GM10248 (cell line): ENCODE measurements at regions not wholly inside any gene's neighbourhood (a gene's known extent, or its start where the extent isn't known, plus 50 kb on each side); places are given as distances from the start of the nearest gene placed in this dataset.

ENCODE experiments used
- CTCF ChIA-PET: fragments of 300-600 bp; sonication (Branson Sonifier 250); formaldehyde crosslinking; extraction: SDS; loops from one replicate; lab custom pipeline; 2021; ENCODE audit warnings: antibody characterized with exemption; lab: Yijun Ruan, JAX
- POLR2A ChIA-PET: fragments of 350-650 bp; sonication (Branson Sonifier 250); formaldehyde crosslinking; extraction: SDS; loops from one replicate; lab custom pipeline; 2020; ENCODE audit warnings: antibody characterized with exemption; lab: Yijun Ruan, JAX
- DNase-seq: peaks from one replicate; pipeline ENCODE4 v3.0.0; 2012; ENCODE audit errors: extremely low spot score
- TF ChIP-seq, protein P1 (sequence below): IDR thresholded peaks from 2 replicates; pipeline ENCODE4 v1.5.1; 2012; ENCODE audit warnings: mild to moderate bottlenecking, low read depth; ENCODE audit errors: extremely low read depth, missing control alignments, control extremely low read depth

DNA sequence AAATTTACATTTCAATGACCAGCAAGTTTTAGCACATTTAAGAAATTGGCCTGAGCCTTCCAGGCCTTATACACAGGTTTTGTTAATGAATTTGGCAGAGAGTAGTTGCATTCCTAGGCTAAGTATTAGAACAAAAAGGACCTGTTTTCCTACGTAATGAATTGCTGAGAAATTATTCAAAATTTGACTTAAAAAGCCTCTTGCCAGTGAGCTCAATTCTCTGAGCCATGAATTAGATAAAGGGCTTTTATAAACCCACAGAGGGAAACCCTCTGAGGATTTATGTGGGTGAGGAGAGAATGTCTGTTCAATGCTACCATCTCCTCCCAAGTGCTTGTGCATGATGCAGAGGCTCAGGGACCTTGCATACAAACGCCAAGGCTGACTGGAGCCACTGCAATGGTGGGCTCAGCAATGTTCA lies 94.5 kb upstream of the PELI2 start:
- TF ChIP-seq, protein P1, sequence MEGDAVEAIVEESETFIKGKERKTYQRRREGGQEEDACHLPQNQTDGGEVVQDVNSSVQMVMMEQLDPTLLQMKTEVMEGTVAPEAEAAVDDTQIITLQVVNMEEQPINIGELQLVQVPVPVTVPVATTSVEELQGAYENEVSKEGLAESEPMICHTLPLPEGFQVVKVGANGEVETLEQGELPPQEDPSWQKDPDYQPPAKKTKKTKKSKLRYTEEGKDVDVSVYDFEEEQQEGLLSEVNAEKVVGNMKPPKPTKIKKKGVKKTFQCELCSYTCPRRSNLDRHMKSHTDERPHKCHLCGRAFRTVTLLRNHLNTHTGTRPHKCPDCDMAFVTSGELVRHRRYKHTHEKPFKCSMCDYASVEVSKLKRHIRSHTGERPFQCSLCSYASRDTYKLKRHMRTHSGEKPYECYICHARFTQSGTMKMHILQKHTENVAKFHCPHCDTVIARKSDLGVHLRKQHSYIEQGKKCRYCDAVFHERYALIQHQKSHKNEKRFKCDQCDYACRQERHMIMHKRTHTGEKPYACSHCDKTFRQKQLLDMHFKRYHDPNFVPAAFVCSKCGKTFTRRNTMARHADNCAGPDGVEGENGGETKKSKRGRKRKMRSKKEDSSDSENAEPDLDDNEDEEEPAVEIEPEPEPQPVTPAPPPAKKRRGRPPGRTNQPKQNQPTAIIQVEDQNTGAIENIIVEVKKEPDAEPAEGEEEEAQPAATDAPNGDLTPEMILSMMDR: no peak
- no peak for DNase-seq
- CTCF ChIA-PET: no interaction called here
- POLR2A ChIA-PET: no interaction called here

DNA sequence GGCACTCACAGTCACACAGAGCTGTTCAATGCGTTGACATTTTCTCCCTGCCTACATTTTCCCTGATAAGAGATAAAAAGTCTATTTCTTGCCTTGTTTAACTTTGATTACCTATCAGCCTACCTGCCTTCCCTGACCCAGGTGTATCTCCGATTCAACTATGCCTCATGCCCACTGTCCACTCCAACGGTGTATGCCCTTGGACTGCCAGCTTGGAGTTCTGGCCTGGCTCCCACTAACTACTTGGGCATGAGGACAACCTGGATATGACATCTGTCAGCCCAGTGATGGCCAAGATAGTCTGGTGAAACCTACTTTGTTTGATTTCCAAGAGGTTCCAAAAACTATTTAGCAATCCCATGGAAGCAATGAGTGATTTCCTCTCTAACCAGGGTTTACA lies 93.0 kb upstream of the PELI2 start:
- ChIA-PET CTCF (no interaction called here), POLR2A (no interaction called here)

DNA sequence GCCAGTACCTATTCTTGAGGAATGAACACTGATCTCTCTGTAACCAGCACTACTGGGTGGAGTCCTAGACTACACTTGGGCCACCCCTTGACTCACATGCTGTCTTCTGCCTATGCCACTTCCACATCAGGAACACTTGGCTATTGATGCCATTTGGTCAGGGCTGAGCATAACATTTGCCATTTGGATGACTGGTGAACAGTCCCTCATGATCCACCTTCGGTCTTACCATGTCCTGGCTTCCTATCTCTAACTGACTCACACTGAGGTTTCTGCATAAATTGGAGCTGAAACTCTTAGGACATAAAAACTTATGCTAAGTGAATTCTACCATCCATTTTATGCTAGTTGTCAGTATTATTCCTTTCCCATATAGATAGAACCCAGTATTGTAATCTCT lies 91.7 kb upstream of the PELI2 start:
- POLR2A ChIA-PET: no interaction called here
- no peak for DNase-seq
- TF ChIP-seq, protein P1: no peak
- CTCF ChIA-PET: interaction anchor here (1.0 kb wide), 1 partner anchor 17 kb away, joined by 3 read pairs; no protein-coding TSS in a partner anchor

More for the DNA sequence above, 93.0 kb upstream of the PELI2 start:
- DNase-seq: no peak
- TF ChIP-seq, protein P1: no peak

DNA sequence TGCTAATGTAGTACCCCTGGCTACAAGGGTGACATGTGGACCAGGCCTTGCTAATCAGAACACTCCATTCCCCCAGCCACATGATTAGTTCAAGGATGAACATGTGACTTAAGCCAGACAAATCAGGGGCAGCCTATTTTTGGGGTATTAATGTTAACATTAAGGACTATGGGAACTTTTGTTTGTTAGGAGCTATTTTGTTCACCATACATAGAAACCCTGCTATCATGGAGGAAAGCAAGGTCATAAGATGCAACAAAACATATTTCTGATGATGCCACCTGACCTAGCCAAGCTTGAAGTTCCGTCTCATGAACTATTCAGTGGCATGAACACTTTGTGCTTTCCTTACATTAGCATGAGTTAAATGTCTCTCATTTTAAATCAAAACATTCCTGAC lies 90.8 kb upstream of the PELI2 start:
- ChIA-PET CTCF (no interaction called here), POLR2A (no interaction called here)
- TF ChIP-seq, protein P1: no peak
- no peak for DNase-seq

DNA sequence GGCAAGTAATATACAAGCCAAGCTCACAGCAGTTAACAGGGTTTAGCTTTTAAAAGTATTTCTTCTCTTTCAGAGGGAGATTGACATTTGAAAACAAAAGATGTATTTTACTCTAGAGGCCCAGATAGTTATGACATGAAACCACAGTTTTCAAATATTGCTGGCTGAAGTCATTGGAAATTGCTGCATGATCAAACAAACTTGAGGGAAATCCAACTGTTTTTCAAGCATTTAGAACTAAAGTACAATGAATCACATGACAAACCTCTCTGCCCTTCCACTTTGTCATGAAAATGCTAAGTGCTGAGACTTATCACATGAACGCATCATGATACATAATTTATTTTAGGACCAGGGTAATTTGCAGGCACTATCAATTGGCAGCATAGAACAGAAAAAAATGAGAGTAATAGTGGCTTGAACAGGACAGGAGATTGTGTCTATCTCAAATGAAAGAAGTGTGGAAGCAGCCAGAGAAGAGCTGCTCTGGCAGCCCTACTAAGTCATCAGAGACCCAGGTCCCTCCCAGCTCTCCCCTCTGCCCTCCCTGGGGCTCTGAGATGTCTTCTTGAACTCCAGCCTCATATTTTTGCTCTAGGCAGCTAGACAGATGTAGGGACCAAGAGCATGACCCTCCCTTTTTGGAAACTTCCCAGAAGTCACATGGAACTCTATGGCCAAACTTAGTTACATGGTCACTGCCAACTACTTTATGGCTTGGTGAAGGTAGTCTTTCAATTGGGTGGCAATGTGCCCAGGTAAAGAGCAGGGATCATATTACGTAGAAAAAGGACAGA lies 90.1 kb upstream of the PELI2 start:
- ChIA-PET POLR2A (no interaction called here), CTCF (interaction anchor here (1.5 kb wide), 1 partner anchor 17 kb away, joined by 3 read pairs; no protein-coding TSS in a partner anchor)
- TF ChIP-seq, protein P1: no peak
- no peak for DNase-seq

DNA sequence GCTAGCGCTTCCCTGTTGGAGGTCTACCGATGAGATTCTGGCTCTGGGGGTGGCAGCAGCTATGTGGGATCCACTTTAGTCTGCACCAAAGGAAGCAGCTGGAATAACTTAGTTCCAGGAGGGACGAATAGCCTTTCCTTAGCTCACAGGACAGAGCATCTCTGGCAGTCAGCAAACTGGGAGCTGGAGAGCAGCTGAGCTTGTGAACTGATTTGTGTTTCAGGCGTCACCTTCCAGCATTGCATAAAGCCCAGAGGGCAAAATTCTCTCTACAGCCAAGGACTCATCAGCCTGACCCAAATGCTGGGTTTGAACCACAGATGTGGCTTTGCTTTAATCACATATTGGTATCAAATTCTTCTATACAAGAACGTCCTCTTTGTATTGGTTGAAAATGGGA lies 81.9 kb upstream of the PELI2 start:
- POLR2A ChIA-PET: no interaction called here
- CTCF ChIA-PET: interaction anchor here (1.7 to 2.7 kb wide), 2 partner anchors 8 to 10 kb away, joined by 5 to 8 read pairs; no protein-coding TSS in a partner anchor
- DNase-seq: no peak
- TF ChIP-seq, protein P1: no peak
